ENCODE measurements at regions not wholly inside any gene's neighbourhood (a gene's known extent, or its start where the extent isn't known, plus 50 kb on each side); places are given as distances from the start of the nearest gene placed in this dataset.
"Not testable (repeated sequence)": the region's sequence is repeated elsewhere in the genome, so short reads cannot be mapped to it uniquely, and the experiment has no call there.

DNA sequence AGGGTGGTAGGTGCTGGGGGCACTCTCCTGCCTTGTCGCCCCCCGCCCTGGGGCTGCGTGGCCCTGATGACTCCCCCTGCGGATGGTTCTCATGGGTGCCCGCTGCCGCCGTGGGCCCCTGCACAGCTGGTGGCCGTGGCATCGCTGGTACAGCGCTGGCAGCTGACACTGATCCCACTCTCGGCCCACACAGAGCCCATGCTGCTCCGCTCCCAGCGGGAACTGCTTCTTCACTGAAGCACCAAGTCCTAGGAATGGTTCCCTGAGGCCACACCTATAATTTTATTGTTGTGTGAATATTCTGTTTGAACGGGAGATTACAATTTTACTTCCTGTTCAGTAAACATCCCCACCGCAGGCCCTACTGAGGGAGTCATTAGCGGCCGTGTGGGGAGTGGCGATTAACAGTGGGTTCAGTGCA is 138.6 kb upstream of the NKX1-1 start:
- no peak for TF ChIP-seq EZH2phosphoT487 (IDR thresholded peaks at IDR 0.05; ENCODE audit: borderline replicate concordance, low read depth, low read length)
- no peak for TF ChIP-seq CTCF (conservative IDR thresholded peaks at IDR 0.05; ENCODE audit: low read length)
- intact Hi-C loops (cut with micrococcal nuclease; ENCODE audit: unreplicated experiment) = loop anchor here (10.0 kb wide), 1 partner anchor 410 kb away; no protein-coding TSS in a partner anchor
- Histone ChIP-seq H3K4me3 (ENCODE audit: low read depth, low read length, poor library complexity, severe bottlenecking) (no peak overlapping the region), H3K27ac (ENCODE audit: low read depth, low read length, poor library complexity, severe bottlenecking) (no peak overlapping the region), H3K4me2 (ENCODE audit: low read length) (no peak overlapping the region), H3K4me1 (ENCODE audit: insufficient read depth, low read length, poor library complexity, severe bottlenecking) (no peaks in the 10 kb centered on the region), H3K36me3 (ENCODE audit: insufficient read depth, low read length) (no peaks in the 10 kb centered on the region), H3K9me2 (ENCODE audit: insufficient read depth, low read length) (no peaks in the 10 kb centered on the region), H4K20me1 (ENCODE audit: insufficient read depth, low read length) (no peaks in the 10 kb centered on the region), H3K79me2 (ENCODE audit: insufficient read depth, low read depth, low read length) (no peaks in the 10 kb centered on the region), H3K9me3 (ENCODE audit: low read length) (no peaks in the 10 kb centered on the region), H2AFZ (ENCODE audit: low read length) (0 out of 2 replicates have a peak overlapping the region, but pooled peaks have one; percentile 6)
- CTCF ChIA-PET (ENCODE audit: unreplicated experiment) = no interaction called here
- POLR2A ChIA-PET = no interaction called here
- DNase-seq (ENCODE audit: low spot score) = no peak
- BruUV-seq (replicated peaks) = no TSS peak

DNA sequence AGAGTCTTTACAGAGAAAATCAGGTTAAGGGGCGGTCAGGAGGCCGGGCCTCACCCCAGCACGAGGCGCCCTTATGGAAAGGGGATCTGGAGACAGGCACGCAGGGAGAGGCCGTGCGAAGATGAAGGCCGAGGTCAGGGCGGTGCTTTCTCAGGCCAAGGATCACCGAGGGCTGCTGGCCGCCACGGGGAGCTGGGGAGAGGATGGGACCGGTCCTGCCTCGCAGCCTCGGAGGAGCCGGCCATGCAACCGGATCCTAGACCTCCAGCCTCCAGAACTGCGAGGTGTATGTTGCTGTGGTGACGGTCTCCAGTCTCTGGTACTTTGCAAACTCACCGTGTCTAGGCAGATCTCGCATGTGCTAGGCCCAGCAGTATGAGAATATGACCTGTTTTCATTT is 138.2 kb upstream of the NKX1-1 start:
- POLR2A ChIA-PET; BruUV-seq (replicated peaks); H3K4me3 ChIP-seq (ENCODE audit: low read depth, low read length, poor library complexity, severe bottlenecking); H4K20me1 ChIP-seq (ENCODE audit: insufficient read depth, low read length); H3K9me3 ChIP-seq (ENCODE audit: low read length); H3K36me3 ChIP-seq (ENCODE audit: insufficient read depth, low read length); DNase-seq (ENCODE audit: low spot score); H3K79me2 ChIP-seq (ENCODE audit: insufficient read depth, low read depth, low read length); H3K27ac ChIP-seq (ENCODE audit: low read depth, low read length, poor library complexity, severe bottlenecking); CTCF ChIA-PET (ENCODE audit: unreplicated experiment); H3K4me2 ChIP-seq (ENCODE audit: low read length); H3K9me2 ChIP-seq (ENCODE audit: insufficient read depth, low read length); H3K4me1 ChIP-seq (ENCODE audit: insufficient read depth, low read length, poor library complexity, severe bottlenecking): not testable (repeated sequence)
- H2AFZ ChIP-seq (ENCODE audit: low read length) = 0 out of 2 replicates have a peak overlapping the region, but pooled peaks have one; percentile 6
- intact Hi-C loops (cut with micrococcal nuclease; ENCODE audit: unreplicated experiment) = loop anchor here (10.0 kb wide), 1 partner anchor 410 kb away; no protein-coding TSS in a partner anchor

- H3K36me3 ChIP-seq (ENCODE audit: insufficient read depth, low read length) = no peaks in the 10 kb centered on the region
- no peak for TF ChIP-seq EZH2phosphoT487 (IDR thresholded peaks at IDR 0.05; ENCODE audit: borderline replicate concordance, low read depth, low read length)
- no peak for TF ChIP-seq CTCF (conservative IDR thresholded peaks at IDR 0.05; ENCODE audit: low read length)
- no peak for DNase-seq (ENCODE audit: low spot score)
- intact Hi-C loops (cut with micrococcal nuclease; ENCODE audit: unreplicated experiment) = loop anchor here (10.0 kb wide), 1 partner anchor 409 kb away; no protein-coding TSS in a partner anchor
- no peak overlapping the region for H3K4me2 ChIP-seq (ENCODE audit: low read length)
- H3K79me2 ChIP-seq (ENCODE audit: insufficient read depth, low read depth, low read length) = no peaks in the 10 kb centered on the region
- H3K4me1 ChIP-seq (ENCODE audit: insufficient read depth, low read length, poor library complexity, severe bottlenecking) = no peaks in the 10 kb centered on the region
- no peaks in the 10 kb centered on the region for H3K9me3 ChIP-seq (ENCODE audit: low read length)
- no peaks in the 10 kb centered on the region for H4K20me1 ChIP-seq (ENCODE audit: insufficient read depth, low read length)
- no peak overlapping the region for H3K4me3 ChIP-seq (ENCODE audit: low read depth, low read length, poor library complexity, severe bottlenecking)
- H3K9me2 ChIP-seq (ENCODE audit: insufficient read depth, low read length) = no peaks in the 10 kb centered on the region
- POLR2A ChIA-PET = no interaction called here
- H2AFZ ChIP-seq (ENCODE audit: low read length) = no peak overlapping the region
- CTCF ChIA-PET (ENCODE audit: unreplicated experiment) = no interaction called here
- H3K27ac ChIP-seq (ENCODE audit: low read depth, low read length, poor library complexity, severe bottlenecking) = no peak overlapping the region
- BruUV-seq (replicated peaks) = no TSS peak
Measured at GRCh38 chr4:1543976-1544375, 137.7 kb upstream of the NKX1-1 start.

Data from OCI-LY7 (cell line).